Calu3 (cell line): ENCODE measurements at regions not wholly inside any gene's neighbourhood (a gene's known extent, or its start where the extent isn't known, plus 50 kb on each side); places are given as distances from the start of the nearest gene placed in this dataset.
A peak's percentile ranks its signal among the peaks of the same experiment; 100 is the strongest.

Experiments used
- BruUV-seq: library from RNA; stranded (reverse); fragments of 400-500 nt; replicated peaks from 2 replicates; lab custom pipeline; 2021; lab: Mats Ljungman, UMichigan
- CTCF ChIA-PET: fragments of 300-600 bp; sonication (Branson Sonifier 250); formaldehyde crosslinking; loops from one replicate; lab custom pipeline; 2022; ENCODE audit warnings: antibody characterized with exemption; lab: Charles Lee
- DNase-seq: peaks from one replicate; pipeline ENCODE4 v3.0.0; 2022
- H3K27ac Mint-ChIP-seq: one replicate; pipeline ENCODE4 v1.8.0; 2022; ENCODE audit warnings: mixed read lengths; ENCODE audit not compliant: unreplicated experiment
- H3K27me3 Mint-ChIP-seq: one replicate; pipeline ENCODE4 v1.8.0; 2022; ENCODE audit warnings: mixed read lengths; ENCODE audit not compliant: unreplicated experiment
- H3K36me3 Mint-ChIP-seq: one replicate; pipeline ENCODE4 v1.8.0; 2022; ENCODE audit warnings: mild to moderate bottlenecking, moderate library complexity, mixed read lengths; ENCODE audit not compliant: insufficient read depth, unreplicated experiment
- H3K4me1 Mint-ChIP-seq: one replicate; pipeline ENCODE4 v1.8.0; 2022; ENCODE audit warnings: mild to moderate bottlenecking, low read depth, mixed read lengths; ENCODE audit not compliant: unreplicated experiment
- H3K4me3 Mint-ChIP-seq: one replicate; pipeline ENCODE4 v1.8.0; 2022; ENCODE audit warnings: mild to moderate bottlenecking, low read depth, moderate library complexity, mixed read lengths; ENCODE audit not compliant: unreplicated experiment
- H3K9me3 Mint-ChIP-seq: one replicate; pipeline ENCODE4 v1.8.0; 2022; ENCODE audit warnings: low read depth, mixed read lengths; ENCODE audit not compliant: unreplicated experiment
- intact Hi-C: fragments of 100-400 bp; cut with micrococcal nuclease; formaldehyde crosslinking; loops from one replicate; pipeline ENCODE4 v1.10.0; 2022; ENCODE audit not compliant: unreplicated experiment
- TF ChIP-seq, protein P1 (sequence below): fragments of 200-600 bp; IDR thresholded peaks from one replicate; pipeline ENCODE4 v1.8.0; 2022; ENCODE audit warnings: antibody characterized with exemption; ENCODE audit not compliant: unreplicated experiment

DNA sequence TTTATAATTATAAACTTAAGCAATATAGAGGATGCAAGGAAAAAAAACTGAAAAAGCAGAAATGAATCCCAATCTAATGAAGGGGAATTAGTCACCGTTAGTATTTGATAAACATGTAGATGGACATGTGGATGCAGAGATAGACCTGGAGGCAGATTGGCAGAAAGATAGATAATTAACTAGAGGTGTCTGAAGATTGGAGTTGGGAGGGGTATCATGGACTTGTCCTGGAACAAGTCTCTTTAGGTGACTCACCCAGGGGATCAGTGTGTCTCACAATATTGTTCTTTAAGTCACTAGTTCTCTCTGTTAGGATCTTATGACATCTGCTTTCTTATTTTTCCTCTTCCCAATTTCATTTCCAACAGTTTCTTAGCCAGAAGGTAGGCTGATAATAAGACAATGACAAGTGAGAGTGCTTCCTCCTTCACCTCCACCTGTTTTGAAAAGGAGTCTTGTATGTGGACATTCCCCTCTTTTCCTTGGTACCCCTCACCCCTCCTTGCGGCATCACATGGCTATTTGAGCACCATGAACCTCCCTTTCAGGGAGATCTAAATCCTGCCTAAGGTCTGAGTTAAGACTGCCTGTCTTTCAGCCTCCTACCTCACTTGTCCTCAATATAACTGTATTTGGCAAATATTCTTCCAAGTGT, 987.7 kb downstream of the TSN start:
- Mint-ChIP-seq H3K27ac (no peak overlapping the region), H3K4me1 (peaks cover under 1% of the 10 kb centered on the region), H3K9me3 (peaks cover 7% of the 10 kb centered on the region), H3K27me3 (no peaks in the 10 kb centered on the region), H3K36me3 (no peaks in the 10 kb centered on the region), H3K4me3 (no peak overlapping the region)
- intact Hi-C loops = loop anchor here (10.0 kb wide), 1 partner anchor 768 kb away; no protein-coding TSS in a partner anchor
- CTCF ChIA-PET = no interaction called here
- DNase-seq = no peak
- no TSS peak for BruUV-seq
- TF ChIP-seq, protein P1, sequence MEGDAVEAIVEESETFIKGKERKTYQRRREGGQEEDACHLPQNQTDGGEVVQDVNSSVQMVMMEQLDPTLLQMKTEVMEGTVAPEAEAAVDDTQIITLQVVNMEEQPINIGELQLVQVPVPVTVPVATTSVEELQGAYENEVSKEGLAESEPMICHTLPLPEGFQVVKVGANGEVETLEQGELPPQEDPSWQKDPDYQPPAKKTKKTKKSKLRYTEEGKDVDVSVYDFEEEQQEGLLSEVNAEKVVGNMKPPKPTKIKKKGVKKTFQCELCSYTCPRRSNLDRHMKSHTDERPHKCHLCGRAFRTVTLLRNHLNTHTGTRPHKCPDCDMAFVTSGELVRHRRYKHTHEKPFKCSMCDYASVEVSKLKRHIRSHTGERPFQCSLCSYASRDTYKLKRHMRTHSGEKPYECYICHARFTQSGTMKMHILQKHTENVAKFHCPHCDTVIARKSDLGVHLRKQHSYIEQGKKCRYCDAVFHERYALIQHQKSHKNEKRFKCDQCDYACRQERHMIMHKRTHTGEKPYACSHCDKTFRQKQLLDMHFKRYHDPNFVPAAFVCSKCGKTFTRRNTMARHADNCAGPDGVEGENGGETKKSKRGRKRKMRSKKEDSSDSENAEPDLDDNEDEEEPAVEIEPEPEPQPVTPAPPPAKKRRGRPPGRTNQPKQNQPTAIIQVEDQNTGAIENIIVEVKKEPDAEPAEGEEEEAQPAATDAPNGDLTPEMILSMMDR = no peak

DNA sequence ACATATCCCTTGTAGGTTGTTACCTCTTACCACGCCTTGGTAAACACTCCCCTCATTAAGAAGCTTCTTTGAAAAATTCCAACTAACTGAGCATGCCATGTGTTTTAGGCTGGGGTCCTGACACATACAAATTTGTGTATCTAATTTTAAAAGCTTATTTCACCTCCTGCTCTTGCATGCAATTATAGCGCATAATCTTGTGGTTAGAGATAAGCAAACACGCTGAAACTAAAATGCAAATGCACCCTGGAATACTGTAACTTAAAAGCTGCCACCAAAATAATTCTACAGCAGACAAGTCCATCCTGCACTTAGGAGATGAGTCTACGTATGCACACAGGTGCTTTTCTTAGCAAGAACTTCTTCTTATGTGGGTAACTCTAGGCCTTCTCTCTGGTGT, 990.2 kb downstream of the TSN start:
- Mint-ChIP-seq H3K4me3 (no peak overlapping the region), H3K36me3 (no peaks in the 10 kb centered on the region), H3K27ac (no peak overlapping the region), H3K27me3 (no peaks in the 10 kb centered on the region), H3K9me3 (peaks cover 7% of the 10 kb centered on the region), H3K4me1 (no peaks in the 10 kb centered on the region)
- BruUV-seq = no TSS peak
- TF ChIP-seq, protein P1 = no peak
- intact Hi-C loops = loop anchor here (10.0 kb wide), 1 partner anchor 771 kb away; no protein-coding TSS in a partner anchor
- DNase-seq = no peak
- CTCF ChIA-PET = no interaction called here

DNA sequence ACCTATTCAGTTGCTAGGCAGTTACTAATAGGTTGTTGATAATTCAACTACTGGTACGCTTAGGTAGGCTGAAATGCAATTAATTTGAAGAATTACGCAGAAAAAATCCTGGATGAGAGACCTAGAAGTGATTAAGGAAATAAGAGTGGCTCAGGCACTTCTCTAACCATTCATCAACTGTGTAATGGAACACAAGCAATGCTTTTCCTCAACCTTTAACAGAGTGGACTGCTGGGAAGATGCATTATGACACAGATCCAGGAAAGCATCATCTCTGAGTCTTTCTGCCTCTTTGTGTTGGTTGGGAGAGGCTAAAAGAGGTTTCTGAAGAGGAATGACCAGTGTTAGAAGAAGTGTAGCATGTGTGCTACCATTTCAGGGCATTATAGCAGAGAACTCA, 992.2 kb downstream of the TSN start:
- Mint-ChIP-seq H3K36me3 (no peaks in the 10 kb centered on the region), H3K9me3 (peaks cover 12% of the 10 kb centered on the region), H3K27ac (no peak overlapping the region), H3K27me3 (no peaks in the 10 kb centered on the region), H3K4me1 (no peaks in the 10 kb centered on the region), H3K4me3 (no peak overlapping the region)
- no peak for DNase-seq
- CTCF ChIA-PET = no interaction called here
- TF ChIP-seq, protein P1 = no peak
- no TSS peak for BruUV-seq
- intact Hi-C loops = loop anchor here (10.0 kb wide), 1 partner anchor 773 kb away; no protein-coding TSS in a partner anchor

DNA sequence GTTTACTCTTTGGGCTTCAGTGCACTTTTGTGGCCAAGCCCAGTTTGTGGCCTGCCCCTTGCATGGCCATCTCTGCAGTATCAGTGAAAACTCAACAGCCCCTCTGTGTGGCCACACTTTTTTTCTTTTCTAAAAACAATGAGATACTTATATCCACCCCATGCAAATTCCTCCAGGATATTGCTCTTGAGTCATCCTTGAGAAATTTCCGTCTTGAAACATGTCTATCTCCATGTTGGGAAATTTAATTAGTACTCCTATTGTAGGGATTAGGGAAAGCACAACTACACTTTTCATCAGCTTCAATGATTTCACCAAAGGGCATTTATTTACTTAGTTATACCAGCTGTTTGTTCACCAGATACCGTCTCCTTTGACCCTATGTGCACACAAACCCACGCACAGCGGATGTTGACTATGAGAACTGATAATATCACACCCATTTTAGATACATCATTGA, 993.1 kb downstream of the TSN start:
- TF ChIP-seq, protein P1 = no peak
- Mint-ChIP-seq H3K4me3 (no peak overlapping the region), H3K27me3 (no peaks in the 10 kb centered on the region), H3K27ac (peak overlapping the region; percentile 42), H3K36me3 (no peaks in the 10 kb centered on the region), H3K9me3 (peaks cover 14% of the 10 kb centered on the region), H3K4me1 (no peaks in the 10 kb centered on the region)
- intact Hi-C loops = loop anchor here (10.0 kb wide), 1 partner anchor 774 kb away; no protein-coding TSS in a partner anchor
- BruUV-seq = no TSS peak
- peak; percentile 30 for DNase-seq
- CTCF ChIA-PET = interaction anchor here (0.7 kb wide), 1 partner anchor 137 kb away, joined by 3 read pairs; no protein-coding TSS in a partner anchor
